A549 (cell line): ENCODE measurements at regions not wholly inside any gene's neighbourhood (a gene's known extent, or its start where the extent isn't known, plus 50 kb on each side); places are given as distances from the start of the nearest gene placed in this dataset.
"Not testable (repeated sequence)": the region's sequence is repeated elsewhere in the genome, so short reads cannot be mapped to it uniquely, and the experiment has no call there.

Experiments used
- BCL3 ChIP-seq: fragments of >200 bp; sonication (Bioruptor Twin); formaldehyde crosslinking; IDR thresholded peaks from 3 replicates; pipeline ENCODE4 v1.6.1; 2016
- CTCF ChIP-seq: fragments of >200 bp; sonication (Bioruptor Twin); formaldehyde crosslinking; IDR thresholded peaks from 3 replicates; pipeline ENCODE4 v1.5.1; 2016
- EP300 ChIP-seq, 2 experiments: fragments of >200 bp; sonication (Bioruptor Twin); formaldehyde crosslinking; IDR thresholded peaks; 2 replicates in 1 of 2; 3 replicates in 1 of 2; pipeline ENCODE4 v1.6.1; 2016 to 2017
- GATA3 ChIP-seq: IDR thresholded peaks from 2 replicates; pipeline ENCODE4 v1.6.1; 2012; ENCODE audit warnings: borderline replicate concordance
- NFE2L2 ChIP-seq: fragments of 150-350 bp; conservative IDR thresholded peaks from 2 replicates; pipeline ENCODE4 v1.6.1; 2014; ENCODE audit warnings: low read length
- PHF8 ChIP-seq: fragments of 200-600 bp; sonication (generic); IDR thresholded peaks from 2 replicates; pipeline ENCODE4 v1.6.1; 2016; ENCODE audit warnings: low read depth, mild to moderate bottlenecking, antibody characterized with exemption, moderate library complexity, borderline replicate concordance
- POLR2A ChIP-seq: IDR thresholded peaks from 2 replicates; pipeline ENCODE4 v1.6.1; 2012; ENCODE audit warnings: mild to moderate bottlenecking, low read length
- TF ChIP-seq, protein P1 (sequence below): fragments of 200-600 bp; sonication (generic); IDR thresholded peaks from 2 replicates; pipeline ENCODE4 v1.6.1; 2016; ENCODE audit warnings: antibody characterized with exemption, mild to moderate bottlenecking, moderate library complexity

GRCh38 chr20:30632773-30633172 lies 624.7 kb upstream of the DEFB115 start:
- not testable (repeated sequence) for TF ChIP-seq CTCF; NFE2L2; POLR2A; PHF8; EP300 (IDR thresholded peaks at IDR 0.05); GATA3; BCL3
- TF ChIP-seq, protein P1, sequence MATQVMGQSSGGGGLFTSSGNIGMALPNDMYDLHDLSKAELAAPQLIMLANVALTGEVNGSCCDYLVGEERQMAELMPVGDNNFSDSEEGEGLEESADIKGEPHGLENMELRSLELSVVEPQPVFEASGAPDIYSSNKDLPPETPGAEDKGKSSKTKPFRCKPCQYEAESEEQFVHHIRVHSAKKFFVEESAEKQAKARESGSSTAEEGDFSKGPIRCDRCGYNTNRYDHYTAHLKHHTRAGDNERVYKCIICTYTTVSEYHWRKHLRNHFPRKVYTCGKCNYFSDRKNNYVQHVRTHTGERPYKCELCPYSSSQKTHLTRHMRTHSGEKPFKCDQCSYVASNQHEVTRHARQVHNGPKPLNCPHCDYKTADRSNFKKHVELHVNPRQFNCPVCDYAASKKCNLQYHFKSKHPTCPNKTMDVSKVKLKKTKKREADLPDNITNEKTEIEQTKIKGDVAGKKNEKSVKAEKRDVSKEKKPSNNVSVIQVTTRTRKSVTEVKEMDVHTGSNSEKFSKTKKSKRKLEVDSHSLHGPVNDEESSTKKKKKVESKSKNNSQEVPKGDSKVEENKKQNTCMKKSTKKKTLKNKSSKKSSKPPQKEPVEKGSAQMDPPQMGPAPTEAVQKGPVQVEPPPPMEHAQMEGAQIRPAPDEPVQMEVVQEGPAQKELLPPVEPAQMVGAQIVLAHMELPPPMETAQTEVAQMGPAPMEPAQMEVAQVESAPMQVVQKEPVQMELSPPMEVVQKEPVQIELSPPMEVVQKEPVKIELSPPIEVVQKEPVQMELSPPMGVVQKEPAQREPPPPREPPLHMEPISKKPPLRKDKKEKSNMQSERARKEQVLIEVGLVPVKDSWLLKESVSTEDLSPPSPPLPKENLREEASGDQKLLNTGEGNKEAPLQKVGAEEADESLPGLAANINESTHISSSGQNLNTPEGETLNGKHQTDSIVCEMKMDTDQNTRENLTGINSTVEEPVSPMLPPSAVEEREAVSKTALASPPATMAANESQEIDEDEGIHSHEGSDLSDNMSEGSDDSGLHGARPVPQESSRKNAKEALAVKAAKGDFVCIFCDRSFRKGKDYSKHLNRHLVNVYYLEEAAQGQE = not testable (repeated sequence)
